K562 (cell line): ENCODE measurements at regions not wholly inside any gene's neighbourhood (a gene's known extent, or its start where the extent isn't known, plus 50 kb on each side); places are given as distances from the start of the nearest gene placed in this dataset.

ENCODE experiments used
- ATAC-seq: fragments of 200-7000 bp; cut with Tn5 transposase; 3 replicates; pipeline ENCODE4 v1.9.1; 2020; ENCODE audit warnings: moderate library complexity
- BruUV-seq: library from RNA; stranded (reverse); fragments of 400-500 nt; replicated peaks from 2 replicates; lab custom pipeline; 2021; lab: Mats Ljungman, UMichigan
- CTCF ChIA-PET: fragments of 300-600 bp; formaldehyde crosslinking; extraction: SDS; loops from one replicate; lab custom pipeline; 2021; ENCODE audit warnings: low intra/inter-chr PET ratio; lab: Yijun Ruan, JAX
- POLR2A ChIA-PET: fragments of 300-600, 350-650 bp; sonication (Branson Sonifier 250); formaldehyde crosslinking; extraction: SDS; loops from one replicate; lab custom pipeline; 2021; ENCODE audit warnings: antibody characterized with exemption, inconsistent platforms; lab: Yijun Ruan, JAX
- DNase-seq, 4 experiments: peaks; one replicate each; pipeline versions ENCODE4 v3.0.0 to v3.0.0-alpha.2; 2011 to 2018; ENCODE audit warnings: low spot score in 3 of 4, mixed read lengths in 3 of 4; ENCODE audit errors: extremely low read depth in 1 of 4
- FAIRE-seq: peaks from 2 replicates; lab custom pipeline; 2011; peaks lifted over from hg19 to GRCh38; lab: Jason Lieb, UNC
- H2AFZ ChIP-seq: 2 replicates; pipeline ENCODE4 v1.6.0; 2011; ENCODE audit warnings: low read depth, low read length, control low read depth, inconsistent platforms
- H3K27ac ChIP-seq: fragments of 200-600 bp; 3 replicates; pipeline ENCODE4 v1.8.0; 2011; ENCODE audit warnings: low read depth, mild to moderate bottlenecking, control low read depth, inconsistent platforms, low read length, moderate library complexity, mixed read lengths; ENCODE audit errors: extremely low read depth
- H3K27me3 ChIP-seq, 2 experiments: fragments of 300-600 bp in 1 of 2; 2 replicates in 1 of 2; 3 replicates in 1 of 2; pipeline versions ENCODE4 v1.6.0 to v1.8.0; 2011; ENCODE audit warnings: inconsistent platforms in 2 of 2, low read length in 2 of 2, mild to moderate bottlenecking in 1 of 2, mixed read lengths in 1 of 2, moderate library complexity in 1 of 2; ENCODE audit not compliant: control insufficient read depth in 2 of 2, insufficient read depth in 2 of 2
- H3K36me3 ChIP-seq: fragments of 300-600 bp; 3 replicates; pipeline ENCODE4 v1.8.0; 2011; ENCODE audit warnings: mild to moderate bottlenecking, low read length, inconsistent platforms; ENCODE audit not compliant: control insufficient read depth, insufficient read depth
- H3K4me1 ChIP-seq, 2 experiments: fragments of 200-600 bp in 1 of 2; replicated peaks in 1 of 2; 2 replicates in 1 of 2; 3 replicates in 1 of 2; pipeline versions ENCODE4 v1.5.1 to v1.8.0; 2011; ENCODE audit warnings: inconsistent platforms in 2 of 2, low read length in 2 of 2, mild to moderate bottlenecking in 1 of 2, mixed read lengths in 1 of 2, moderate library complexity in 1 of 2; ENCODE audit not compliant: control insufficient read depth in 2 of 2, insufficient read depth in 2 of 2
- H3K4me2 ChIP-seq: 2 replicates; pipeline ENCODE4 v1.6.1; 2011; ENCODE audit warnings: low read length, control low read depth, inconsistent platforms, mixed read lengths; ENCODE audit not compliant: insufficient read depth
- H3K4me3 ChIP-seq: fragments of 200-600 bp; sonication (generic), shearing (Covaris generic); 2 replicates; pipeline ENCODE4 v1.5.1; 2016; ENCODE audit warnings: control low read depth, inconsistent platforms
- H3K79me2 ChIP-seq: fragments of 200-600 bp; 3 replicates; pipeline ENCODE4 v1.8.0; 2011; ENCODE audit warnings: low read length, inconsistent platforms; ENCODE audit not compliant: control insufficient read depth, insufficient read depth
- H3K9ac ChIP-seq, 2 experiments: 2 replicates each; pipeline versions ENCODE4 v1.6.0 to v1.6.1; 2011; ENCODE audit warnings: low read depth in 2 of 2, low read length in 2 of 2, control low read depth in 1 of 2, inconsistent platforms in 1 of 2, mild to moderate bottlenecking in 1 of 2, mixed read lengths in 1 of 2; ENCODE audit not compliant: insufficient read depth in 1 of 2
- H3K9me1 ChIP-seq: one replicate; pipeline ENCODE4 v1.6.0; 2011; ENCODE audit warnings: inconsistent platforms, mild to moderate bottlenecking, low read length, moderate library complexity; ENCODE audit not compliant: control insufficient read depth, insufficient read depth
- H3K9me3 ChIP-seq: replicated peaks from 2 replicates; pipeline ENCODE4 v1.5.1; 2011; ENCODE audit warnings: low read depth, low read length, inconsistent platforms; ENCODE audit not compliant: control insufficient read depth, insufficient read depth
- H4K20me1 ChIP-seq: replicated peaks from 2 replicates; pipeline ENCODE4 v1.6.1; 2011; ENCODE audit warnings: low read length, inconsistent platforms, mixed read lengths; ENCODE audit not compliant: control insufficient read depth, insufficient read depth
- CBX5 ChIP-seq: IDR thresholded peaks from 2 replicates; pipeline ENCODE4 v1.6.1; 2014; ENCODE audit warnings: low read depth, borderline replicate concordance
- CHD2 ChIP-seq: IDR thresholded peaks from 2 replicates; pipeline ENCODE4 v1.6.1; 2011; ENCODE audit warnings: low read depth, low read length
- HNRNPK ChIP-seq: fragments of 200-400 bp; formaldehyde crosslinking; IDR thresholded peaks from one replicate; pipeline ENCODE4 v1.6.1; 2018; ENCODE audit warnings: mild to moderate bottlenecking, low read depth, low read length; ENCODE audit not compliant: poor library complexity, severe bottlenecking
- PURB ChIP-seq: sonication (generic); formaldehyde crosslinking; IDR thresholded peaks from 2 replicates; pipeline ENCODE4 v1.9.0; 2021; ENCODE audit warnings: low read depth, mild to moderate bottlenecking, missing genetic modification reagents
- RBM25 ChIP-seq: fragments of 200-400 bp; formaldehyde crosslinking; IDR thresholded peaks from 2 replicates; pipeline ENCODE4 v1.6.1; 2018; ENCODE audit warnings: low read length, low read depth, moderate library complexity; ENCODE audit not compliant: severe bottlenecking
- RBM39 ChIP-seq: fragments of 200-400 bp; formaldehyde crosslinking; optimal IDR thresholded peaks from 2 replicates; pipeline ENCODE3; 2018; ENCODE audit warnings: low read depth, low read length
- TAF15 ChIP-seq: fragments of 200-400 bp; formaldehyde crosslinking; IDR thresholded peaks from 2 replicates; pipeline ENCODE4 v1.6.1; 2017; ENCODE audit warnings: mild to moderate bottlenecking, low read depth, low read length, moderate library complexity
- YBX1 ChIP-seq: fragments of 450-650 bp; IDR thresholded peaks from 2 replicates; pipeline ENCODE4 v1.7.1; 2016; ENCODE audit warnings: mild to moderate bottlenecking
- ZZZ3 ChIP-seq: fragments of 450-650 bp; IDR thresholded peaks from 2 replicates; pipeline ENCODE4 v1.6.1; 2016; ENCODE audit warnings: antibody characterized with exemption, mild to moderate bottlenecking, moderate library complexity
- WGBS: fragments of 100-300 bp; shearing (Covaris generic); methylation state at CpG from one replicate; pipeline ENCODE4 v1.1.6; 2016; ENCODE audit warnings: low coverage, mixed read lengths; ENCODE audit not compliant: insufficient coverage; ENCODE audit errors: missing lambda C conversion rate; 5-methylcytosine and 5-hydroxymethylcytosine counted together
- in situ Hi-C: fragments of 300-500 bp; cut with MboI; formaldehyde crosslinking; loops from 4 replicates; pipeline ENCODE4 v1.15.0; 2018; ENCODE audit warnings: inconsistent platforms, mixed read lengths
- intact Hi-C: fragments of 100-400 bp; cut with micrococcal nuclease; formaldehyde crosslinking; loops from 2 replicates; pipeline ENCODE4 v1.14.2; 2022
- TF ChIP-seq, protein P1 (sequence below): fragments of 250-450 bp; sonication (Bioruptor Pico); IDR thresholded peaks from 2 replicates; pipeline ENCODE4 v1.5.0; 2021

DNA sequence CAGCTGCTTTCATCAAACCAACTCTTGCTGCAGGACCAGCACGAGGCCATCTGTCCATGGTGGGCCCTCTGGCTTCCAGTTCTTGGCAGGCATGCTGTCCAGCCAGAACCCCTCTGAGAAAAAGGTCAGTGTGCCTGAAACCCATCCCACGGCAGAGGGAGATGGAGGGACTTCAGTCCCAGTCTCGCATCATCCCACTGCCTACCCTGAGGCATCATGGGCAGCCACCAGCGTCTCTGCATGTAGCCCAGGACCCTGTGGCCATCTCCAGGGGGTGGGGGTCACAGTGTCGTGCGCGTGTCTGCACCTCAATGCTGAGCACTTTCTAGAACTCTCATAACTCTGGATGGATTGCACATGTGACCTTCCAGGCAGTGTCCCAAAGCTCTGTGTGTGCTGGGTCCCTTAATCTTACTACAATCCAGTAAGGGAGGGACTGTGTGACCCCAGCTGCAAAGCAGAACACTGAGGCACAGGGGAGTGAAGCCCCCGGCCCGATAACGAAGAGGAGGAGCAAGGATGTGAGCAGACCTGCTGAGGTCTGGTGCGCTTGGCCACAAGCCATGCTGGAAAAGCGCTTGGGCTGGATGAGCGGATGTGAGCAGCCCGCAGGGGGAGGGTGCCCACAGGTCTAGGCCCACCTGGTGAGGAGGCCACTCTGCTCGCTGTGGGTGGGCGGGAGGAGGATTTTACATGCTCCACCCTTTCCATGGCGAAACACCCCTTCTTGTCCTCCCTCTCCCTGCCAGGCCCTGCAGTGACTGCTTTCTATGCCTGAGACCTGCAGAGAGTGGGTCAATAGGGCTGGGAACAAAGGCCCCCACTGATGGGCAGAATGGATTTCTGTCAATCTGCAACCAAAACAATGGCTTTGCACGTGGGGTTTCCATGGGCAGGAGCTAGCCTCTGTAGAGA lies 1401.0 kb downstream of the BRD1 start:
- Histone ChIP-seq H3K36me3 (no peaks in the 10 kb centered on the region), H4K20me1 (no peaks in the 10 kb centered on the region), H3K27ac (no peak overlapping the region), H2AFZ (no peak overlapping the region), H3K79me2 (no peaks in the 10 kb centered on the region), H3K4me3 (no peak overlapping the region), H3K9ac (no peak overlapping the region), H3K9me3 (no peaks in the 10 kb centered on the region), H3K9me1 (no peaks in the 10 kb centered on the region), H3K27me3 (no peaks in the 10 kb centered on the region; a peak in 1 of 5 replicates), H3K4me1 (no peaks in the 10 kb centered on the region), H3K4me2 (no peak overlapping the region)
- FAIRE-seq (no peak), DNase-seq (no peak), ATAC-seq (no peak)
- 2% methylated on average over 11 of the region's 18 CpGs for WGBS
- ChIA-PET CTCF (no interaction called here), POLR2A (interaction anchor here (0.7 kb wide), 1 partner anchor 576 kb away, joined by 3 read pairs; no protein-coding TSS in a partner anchor)
- no peak for TF ChIP-seq ZZZ3
- TF ChIP-seq, protein P1, sequence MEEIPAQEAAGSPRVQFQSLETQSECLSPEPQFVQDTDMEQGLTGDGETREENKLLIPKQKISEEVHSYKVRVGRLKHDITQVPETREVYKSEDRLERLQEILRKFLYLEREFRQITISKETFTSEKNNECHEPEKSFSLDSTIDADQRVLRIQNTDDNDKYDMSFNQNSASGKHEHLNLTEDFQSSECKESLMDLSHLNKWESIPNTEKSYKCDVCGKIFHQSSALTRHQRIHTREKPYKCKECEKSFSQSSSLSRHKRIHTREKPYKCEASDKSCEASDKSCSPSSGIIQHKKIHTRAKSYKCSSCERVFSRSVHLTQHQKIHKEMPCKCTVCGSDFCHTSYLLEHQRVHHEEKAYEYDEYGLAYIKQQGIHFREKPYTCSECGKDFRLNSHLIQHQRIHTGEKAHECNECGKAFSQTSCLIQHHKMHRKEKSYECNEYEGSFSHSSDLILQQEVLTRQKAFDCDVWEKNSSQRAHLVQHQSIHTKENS (CRISPR knock-in tag) = no peak
- intact Hi-C loops = no loop called here
- no TSS peak for BruUV-seq
- in situ Hi-C loops = no loop called here

DNA sequence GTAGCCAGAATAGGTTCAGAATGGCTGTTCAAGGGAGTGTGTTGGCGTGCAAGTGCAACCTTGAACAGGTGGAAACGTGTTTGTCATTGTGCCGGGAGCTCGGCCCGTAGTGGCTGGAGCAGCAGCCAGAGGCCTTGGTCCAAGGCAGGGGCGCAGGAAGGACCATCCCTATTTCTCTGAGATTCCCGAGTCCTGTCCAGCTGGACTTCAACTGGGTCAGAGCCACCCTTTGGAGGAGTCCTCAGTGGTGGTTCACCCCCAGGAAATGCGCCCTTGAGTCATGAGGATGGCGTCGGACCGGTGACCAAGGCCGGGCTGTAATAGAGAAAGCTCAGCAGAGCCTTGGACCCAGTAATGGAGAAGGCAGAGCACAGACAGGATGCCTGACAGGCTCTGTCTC lies 1402.0 kb downstream of the BRD1 start:
- Histone ChIP-seq H3K9me1 (no peaks in the 10 kb centered on the region), H3K9me3 (no peaks in the 10 kb centered on the region), H3K79me2 (no peaks in the 10 kb centered on the region), H3K4me1 (no peaks in the 10 kb centered on the region), H3K9ac (no peak overlapping the region), H3K27ac (no peak overlapping the region), H3K27me3 (no peaks in the 10 kb centered on the region; a peak in 1 of 5 replicates), H3K4me2 (no peak overlapping the region), H4K20me1 (no peaks in the 10 kb centered on the region), H3K4me3 (no peak overlapping the region), H3K36me3 (no peaks in the 10 kb centered on the region), H2AFZ (no peak overlapping the region)
- CTCF ChIA-PET = no interaction called here
- POLR2A ChIA-PET = interaction anchor here (0.6 kb wide), 1 partner anchor 210 kb away, joined by 3 read pairs; no protein-coding TSS in a partner anchor
- no TSS peak for BruUV-seq
- TF ChIP-seq RBM25 (no peak), RBM39 (no peak), YBX1 (no peak), CHD2 (no peak), PURB (CRISPR knock-in tag) (no peak), TAF15 (no peak), HNRNPK (no peak), CBX5 (no peak)
- no peak for ATAC-seq
- in situ Hi-C loops (no loop called here), intact Hi-C loops (no loop called here)
- no peak for DNase-seq
- no peak for FAIRE-seq
- 0% methylated on average over 9 of the region's 12 CpGs for WGBS
